Gastrocnemius medialis (tissue), 4 donors: ENCODE measurements at regions not wholly inside any gene's neighbourhood (a gene's known extent, or its start where the extent isn't known, plus 50 kb on each side); places are given as distances from the start of the nearest gene placed in this dataset.

ENCODE experiments used
- CTCF ChIP-seq, 5 experiments: fragments of 450-650 bp in 3 of 5; fragments of 200-600 bp in 2 of 5; sonication (generic) in 2 of 5; IDR thresholded peaks in 4 of 5; conservative IDR thresholded peaks in 1 of 5; 1 replicate in 4 of 5; 2 replicates in 1 of 5; pipeline ENCODE4 v1.5.1; 2016 to 2019; ENCODE audit warnings: antibody characterized with exemption in 5 of 5, mild to moderate bottlenecking in 3 of 5, moderate library complexity in 3 of 5
- POLR2A ChIP-seq, 2 donors: fragments of 450-650 bp; IDR thresholded peaks; one replicate each; pipeline ENCODE4 v1.6.1; 2017; ENCODE audit warnings: antibody characterized with exemption in 2 of 2, mild to moderate bottlenecking in 2 of 2, moderate library complexity in 2 of 2

GRCh38 chr14:55749201-55749812, 169.3 kb downstream of the KTN1 start:
- TF ChIP-seq CTCF (IDR thresholded peaks at IDR 0.05 in 4 of 5, conservative IDR thresholded peaks at IDR 0.05 in 1 of 5) (no peak), POLR2A (IDR thresholded peaks at IDR 0.05) (no peak)
